ENCODE measurements at regions not wholly inside any gene's neighbourhood (a gene's known extent, or its start where the extent isn't known, plus 50 kb on each side); places are given as distances from the start of the nearest gene placed in this dataset.

DNA sequence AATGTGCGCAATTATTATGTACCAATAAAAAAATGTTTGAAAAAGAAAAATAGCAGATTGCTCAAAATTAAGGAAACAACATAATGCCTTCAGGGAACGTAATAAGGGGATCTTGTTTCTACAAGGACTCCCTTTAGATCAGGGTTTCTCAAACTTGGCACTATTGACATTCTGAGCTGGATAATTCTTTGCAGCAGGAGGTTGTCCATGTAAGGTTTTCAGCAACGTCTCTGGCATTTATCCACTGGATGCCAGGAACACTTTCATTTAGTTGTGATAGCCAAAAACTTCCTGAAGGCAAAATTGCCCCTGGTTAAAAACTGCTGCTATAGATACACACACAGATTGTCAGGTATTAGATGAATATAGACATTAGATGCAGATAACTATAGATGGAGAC lies 666.7 kb upstream of the ADAMTS5 start:
- TF ChIP-seq, protein P1, sequence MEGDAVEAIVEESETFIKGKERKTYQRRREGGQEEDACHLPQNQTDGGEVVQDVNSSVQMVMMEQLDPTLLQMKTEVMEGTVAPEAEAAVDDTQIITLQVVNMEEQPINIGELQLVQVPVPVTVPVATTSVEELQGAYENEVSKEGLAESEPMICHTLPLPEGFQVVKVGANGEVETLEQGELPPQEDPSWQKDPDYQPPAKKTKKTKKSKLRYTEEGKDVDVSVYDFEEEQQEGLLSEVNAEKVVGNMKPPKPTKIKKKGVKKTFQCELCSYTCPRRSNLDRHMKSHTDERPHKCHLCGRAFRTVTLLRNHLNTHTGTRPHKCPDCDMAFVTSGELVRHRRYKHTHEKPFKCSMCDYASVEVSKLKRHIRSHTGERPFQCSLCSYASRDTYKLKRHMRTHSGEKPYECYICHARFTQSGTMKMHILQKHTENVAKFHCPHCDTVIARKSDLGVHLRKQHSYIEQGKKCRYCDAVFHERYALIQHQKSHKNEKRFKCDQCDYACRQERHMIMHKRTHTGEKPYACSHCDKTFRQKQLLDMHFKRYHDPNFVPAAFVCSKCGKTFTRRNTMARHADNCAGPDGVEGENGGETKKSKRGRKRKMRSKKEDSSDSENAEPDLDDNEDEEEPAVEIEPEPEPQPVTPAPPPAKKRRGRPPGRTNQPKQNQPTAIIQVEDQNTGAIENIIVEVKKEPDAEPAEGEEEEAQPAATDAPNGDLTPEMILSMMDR (IDR thresholded peaks at IDR 0.05): no peak
- no peak for TF ChIP-seq EZH2 (IDR thresholded peaks at IDR 0.05; ENCODE audit: borderline replicate concordance, insufficient read depth, low read depth, low read length, poor library complexity, severe bottlenecking)
